Activated naive CD4-positive, alpha-beta T cell (primary cell): ENCODE measurements at regions not wholly inside any gene's neighbourhood (a gene's known extent, or its start where the extent isn't known, plus 50 kb on each side); places are given as distances from the start of the nearest gene placed in this dataset.
"Not testable (repeated sequence)": the region's sequence is repeated elsewhere in the genome, so short reads cannot be mapped to it uniquely, and the experiment has no call there.

ENCODE experiments used
- DNase-seq, 4 experiments: peaks; one replicate each; lab custom pipeline; 2025; lab: John Stamatoyannopoulos, UW

DNA sequence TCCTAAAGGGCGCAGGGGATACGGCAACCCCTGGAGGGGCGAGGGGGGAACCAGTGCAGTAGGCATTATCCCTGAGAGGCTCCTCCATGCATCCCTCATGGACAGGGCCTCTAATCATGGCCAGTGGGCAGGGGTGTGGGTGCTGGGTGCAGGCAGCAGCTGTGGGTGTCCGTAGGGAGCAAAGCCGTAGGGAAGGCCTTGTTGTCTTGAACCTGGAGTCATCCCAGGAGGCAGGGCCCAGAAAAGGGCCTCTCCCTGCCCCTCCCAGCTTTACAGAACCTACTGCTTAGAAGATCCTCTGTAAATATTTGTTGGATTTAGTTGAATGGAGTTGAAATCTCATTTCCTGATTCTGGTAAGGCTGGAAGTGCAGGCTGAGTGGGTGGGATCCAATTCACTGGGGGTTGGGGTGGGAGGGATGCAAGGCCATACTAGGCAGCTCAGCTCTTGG is 207.0 kb upstream of the HAAO start:
- DNase-seq = no peak

DNA sequence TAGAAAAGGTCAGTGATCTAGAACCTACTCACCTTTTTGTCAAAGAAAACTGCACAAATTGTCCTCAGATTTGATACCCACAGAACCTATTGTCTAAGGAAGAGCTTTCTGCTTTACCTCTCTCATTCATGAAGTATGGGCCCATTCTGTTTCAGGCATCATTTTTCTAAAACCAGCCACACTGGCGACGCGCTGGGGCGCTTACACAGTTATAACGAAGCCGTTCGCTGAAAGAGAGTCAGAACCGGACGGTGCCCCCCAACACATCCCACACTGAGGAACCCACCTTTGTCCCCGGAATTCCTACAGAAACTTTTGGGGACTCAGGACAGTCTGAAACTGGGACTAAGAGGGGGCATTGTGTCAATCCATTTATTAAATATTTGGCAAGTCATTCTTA is 206.3 kb upstream of the HAAO start:
- no peak for DNase-seq

DNA sequence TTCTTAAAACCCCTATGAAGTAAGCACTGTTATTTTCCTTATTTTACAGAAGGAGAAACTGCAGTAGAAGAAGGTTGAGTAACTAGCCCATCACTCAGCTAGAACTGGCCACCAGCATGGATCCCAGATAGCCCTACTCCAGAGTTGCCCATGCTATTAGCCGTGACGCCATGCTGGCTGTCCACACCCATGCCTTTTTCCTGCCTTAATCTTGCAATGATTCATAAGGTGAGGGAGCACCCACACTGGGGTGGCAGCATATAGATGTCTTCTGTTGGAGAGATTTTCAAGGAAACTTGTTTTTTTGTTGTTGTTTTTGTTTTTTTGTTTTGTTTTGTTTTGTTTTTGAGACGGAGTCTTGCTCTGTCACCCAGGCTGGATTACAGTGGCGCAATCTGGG is 204.1 kb upstream of the HAAO start:
- no peak for DNase-seq

GRCh38 chr2:42995752-42996422 is 203.5 kb upstream of the HAAO start:
- DNase-seq = no peak

DNA sequence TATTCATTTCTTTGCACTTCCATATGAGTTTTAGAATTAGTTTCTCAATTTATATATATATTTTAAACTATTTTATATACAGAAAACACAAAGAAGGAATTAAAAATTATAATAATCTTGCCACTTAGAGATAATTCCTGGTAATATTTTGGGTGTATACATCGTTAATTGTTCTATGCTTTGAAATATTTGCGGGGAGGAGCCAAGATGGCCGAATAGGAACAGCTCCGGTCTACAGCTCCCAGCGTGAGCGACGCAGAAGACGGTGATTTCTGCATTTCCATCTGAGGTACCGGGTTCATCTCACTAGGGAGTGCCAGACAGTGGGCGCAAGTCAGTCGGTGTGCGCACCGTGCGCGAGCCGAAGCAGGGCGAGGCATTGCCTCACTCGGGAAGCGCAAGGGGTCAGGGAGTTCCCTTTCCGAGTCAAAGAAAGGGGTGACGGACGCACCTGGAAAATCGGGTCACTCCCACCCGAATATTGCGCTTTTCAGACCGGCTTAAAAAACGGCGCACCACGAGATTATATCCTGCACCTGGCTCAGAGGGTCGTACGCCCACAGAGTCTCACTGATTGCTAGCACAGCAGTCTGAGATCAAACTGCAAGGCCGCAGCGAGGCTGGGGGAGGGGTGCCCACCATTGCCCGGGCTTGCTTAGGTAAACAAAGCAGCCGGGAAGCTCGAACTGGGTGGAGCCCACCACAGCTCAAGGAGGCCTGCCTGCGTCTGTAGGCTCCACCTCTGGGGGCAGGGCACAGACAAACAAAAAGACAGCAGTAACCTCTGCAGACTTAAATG is 197.1 kb upstream of the HAAO start:
- not testable (repeated sequence) for DNase-seq

DNA sequence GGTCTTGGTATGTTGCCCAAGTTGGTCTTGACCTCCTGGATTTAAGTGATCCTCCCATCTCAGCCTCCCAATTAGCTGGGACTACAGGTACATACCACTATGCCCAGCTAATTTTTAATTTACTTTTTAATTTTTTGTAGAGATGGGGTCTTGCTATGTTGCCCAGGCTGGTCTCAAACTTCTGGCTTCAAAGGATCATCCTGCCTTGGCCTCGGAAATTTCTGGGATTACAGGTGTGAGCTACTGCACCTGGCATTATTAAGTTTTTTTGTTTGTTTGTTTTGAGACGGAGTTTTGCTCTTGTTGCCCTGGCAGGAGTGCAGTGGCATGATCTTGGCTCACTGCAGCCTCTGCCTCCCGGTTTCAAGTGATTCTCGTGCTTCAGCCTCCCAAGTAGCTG is 195.7 kb upstream of the HAAO start:
- not testable (repeated sequence) for DNase-seq

GRCh38 chr2:42987112-42987922 is 194.9 kb upstream of the HAAO start:
- DNase-seq = no peak

GRCh38 chr2:42984617-42985016 is 192.2 kb upstream of the HAAO start:
- DNase-seq = no peak

DNA sequence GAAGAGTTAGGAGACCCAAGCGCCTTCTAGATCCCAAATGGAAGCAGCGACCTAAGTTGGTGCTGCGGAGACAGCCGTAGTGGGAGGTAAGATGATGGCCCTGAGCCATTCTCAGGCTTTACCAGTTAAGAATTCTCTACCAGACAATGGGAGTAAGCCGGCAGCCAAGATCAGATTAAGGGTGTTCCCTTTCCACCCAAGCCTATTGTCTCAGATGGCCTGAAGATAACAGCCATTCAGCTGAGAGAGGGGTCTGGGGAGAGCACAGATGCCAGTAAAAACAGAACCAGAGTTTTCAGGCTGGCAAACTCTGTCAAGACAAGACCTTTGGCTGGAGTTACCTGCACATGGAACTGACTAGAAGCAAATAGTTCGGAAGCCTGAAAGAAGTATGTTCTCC is 191.7 kb upstream of the HAAO start:
- no peak for DNase-seq

DNA sequence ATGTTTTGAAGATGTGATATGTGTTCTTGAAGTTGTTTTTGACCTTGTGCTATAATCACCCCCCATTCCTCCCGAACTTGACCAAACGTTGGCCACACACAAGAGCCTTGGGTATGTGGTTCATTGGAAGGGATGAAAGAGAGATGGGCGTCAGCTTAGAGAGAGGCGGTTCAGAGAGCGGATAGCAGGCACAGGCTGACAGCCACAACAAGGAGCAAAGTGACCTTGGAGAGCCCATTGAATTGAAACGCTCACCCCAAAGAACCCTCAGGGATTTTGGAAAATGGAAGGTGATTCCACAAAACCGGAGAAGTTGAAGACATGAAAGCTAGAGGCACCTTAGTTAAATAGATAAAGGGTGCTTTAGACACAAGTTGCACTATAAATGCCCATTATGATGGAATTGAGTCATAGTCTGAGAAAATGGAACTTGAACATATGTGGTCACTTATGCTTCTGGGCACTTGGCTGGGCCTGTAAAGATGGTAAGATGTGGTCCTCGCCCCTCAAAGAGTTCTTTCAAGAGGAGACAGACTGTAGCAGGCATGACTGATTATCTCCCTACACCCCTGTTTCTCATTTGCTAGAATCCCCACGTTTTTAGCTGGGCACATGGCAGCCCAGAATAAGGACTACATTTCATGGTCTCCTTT is 188.5 kb upstream of the HAAO start:
- DNase-seq = no peak

DNA sequence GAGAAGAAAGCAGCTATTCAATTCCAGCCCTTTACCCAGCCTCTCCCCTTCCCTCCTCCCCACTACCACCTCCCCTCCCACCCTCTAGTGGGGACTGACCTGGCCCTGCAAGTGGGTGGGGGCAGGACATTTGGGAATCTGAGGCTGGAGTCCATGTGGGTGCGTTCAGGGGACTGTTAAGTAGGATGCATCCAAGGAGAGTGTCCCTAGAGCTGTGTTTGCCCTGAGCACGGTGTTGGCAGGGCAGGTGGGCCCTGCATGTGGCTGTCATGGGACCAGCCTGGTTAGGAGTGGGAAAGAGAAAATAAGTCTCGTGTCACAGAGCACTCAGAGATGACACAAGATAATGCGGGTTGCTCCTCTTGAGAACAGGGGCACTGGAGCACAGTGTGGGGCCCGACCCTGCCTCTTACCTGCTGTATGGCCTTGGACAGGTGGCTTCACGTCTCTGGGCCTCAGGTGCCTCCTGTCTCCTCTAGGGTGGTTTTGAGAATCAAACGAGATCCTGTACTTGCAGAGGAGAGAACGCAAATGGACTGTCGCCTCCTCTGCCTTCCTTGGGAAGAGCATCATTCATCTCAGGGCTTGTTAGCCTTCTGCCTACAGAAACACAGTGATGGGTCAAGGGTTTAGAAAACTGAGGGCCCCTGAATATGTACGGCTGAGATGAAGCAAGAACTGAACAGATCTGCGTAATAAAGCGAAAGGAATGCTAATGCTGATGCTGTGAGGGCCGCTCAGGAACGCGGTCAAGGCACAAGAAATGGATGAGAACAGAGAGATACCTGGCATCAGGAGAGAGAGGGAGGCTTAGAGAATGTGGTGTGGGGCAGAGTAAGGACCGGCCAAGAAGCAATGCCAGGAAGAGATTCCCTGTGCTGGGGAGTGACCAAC is 187.7 kb upstream of the HAAO start:
- DNase-seq = no peak

DNA sequence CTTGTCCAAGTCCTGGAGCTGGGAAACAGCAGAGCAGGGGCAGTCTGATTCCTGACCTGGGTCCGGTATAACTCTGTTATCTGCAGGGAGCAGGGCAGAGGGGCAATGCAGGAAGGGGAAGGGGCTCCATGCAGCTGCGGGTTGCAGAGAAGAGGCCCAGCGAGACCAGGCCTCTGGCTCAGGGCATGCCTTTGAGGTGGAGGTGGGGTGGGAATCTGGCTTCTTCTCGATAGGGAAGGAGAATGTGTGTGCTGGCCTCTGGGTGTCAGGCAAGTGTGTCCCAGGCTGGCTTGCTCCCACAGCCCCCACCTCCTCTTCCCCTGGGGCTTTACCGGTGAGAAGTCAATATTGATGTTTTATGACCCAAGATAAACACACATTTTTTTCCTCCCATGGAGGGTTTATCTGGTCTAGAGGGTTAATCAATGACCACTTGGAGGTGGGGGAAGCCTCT is 187.1 kb upstream of the HAAO start:
- DNase-seq = no peak

- no peak for DNase-seq
These were observed 186.6 kb upstream of the HAAO start for GRCh38 chr2:42978887-42979415.

- no peak for DNase-seq
These were observed 185.9 kb upstream of the HAAO start for GRCh38 chr2:42978175-42978886.

DNA sequence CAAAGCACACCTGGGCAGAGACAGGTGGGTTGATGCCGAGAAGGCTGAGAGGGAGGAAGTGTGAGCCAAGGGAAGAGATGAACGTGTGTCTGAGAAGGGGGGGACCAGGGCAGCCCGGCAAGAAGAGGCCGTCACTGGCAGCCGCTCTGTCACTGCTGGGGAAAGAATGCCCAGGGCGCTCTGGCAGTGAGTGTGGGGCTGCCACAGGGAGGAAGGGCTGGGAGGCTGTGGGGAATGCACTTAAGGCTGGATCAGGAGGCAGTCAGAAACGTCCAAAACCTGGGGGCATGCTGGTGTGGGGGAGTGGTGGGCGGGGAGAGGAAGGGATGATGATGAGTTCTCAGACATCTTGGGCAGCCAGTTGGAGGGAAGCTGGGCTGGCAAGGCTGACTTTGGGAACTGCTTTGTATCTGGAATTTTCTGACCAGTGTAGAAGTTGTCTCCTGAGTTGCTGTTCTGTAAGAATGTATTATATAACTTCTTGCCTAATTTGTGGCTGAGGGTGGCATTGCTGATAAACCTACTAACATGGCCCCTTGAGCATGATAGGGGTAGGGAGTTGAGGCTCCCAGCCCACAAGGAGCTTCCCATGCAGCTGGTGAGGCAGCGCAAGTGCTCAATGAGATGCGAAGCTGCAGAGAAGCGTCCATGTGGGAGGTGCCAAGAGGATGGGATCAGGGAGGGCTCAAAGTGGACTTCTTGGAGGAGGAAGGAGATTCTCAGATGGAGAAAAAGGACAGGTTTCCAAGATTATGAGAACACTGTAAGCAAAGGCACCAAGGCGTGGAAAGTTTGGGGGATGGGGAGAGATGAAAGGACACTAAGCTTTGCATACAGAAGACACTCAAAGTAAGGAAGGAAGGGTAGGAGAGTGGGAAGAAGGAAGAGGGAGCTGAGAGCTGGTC is 185.1 kb upstream of the HAAO start:
- peak in 1 of 4 experiments; percentile 10 for DNase-seq

DNA sequence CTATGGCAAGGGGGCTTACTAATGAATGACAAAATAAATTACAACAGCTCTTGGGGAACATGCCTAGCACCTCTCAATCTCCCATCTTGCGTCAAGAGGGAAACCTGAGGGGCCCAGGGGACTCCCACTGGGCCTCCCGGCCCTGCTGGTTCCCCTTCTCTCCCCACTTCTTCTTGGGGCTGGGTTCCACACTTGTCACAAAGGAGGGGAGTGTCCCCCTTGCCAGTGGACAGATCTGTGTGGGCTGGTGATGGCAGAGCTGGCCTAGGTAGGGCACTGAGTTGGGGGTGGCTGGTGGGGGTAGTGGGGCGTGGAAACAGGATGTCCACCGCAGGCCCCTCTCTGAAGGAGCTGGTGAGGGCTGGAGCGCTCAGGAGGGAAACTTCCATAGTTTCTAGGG is 184.0 kb upstream of the HAAO start:
- no peak for DNase-seq

DNA sequence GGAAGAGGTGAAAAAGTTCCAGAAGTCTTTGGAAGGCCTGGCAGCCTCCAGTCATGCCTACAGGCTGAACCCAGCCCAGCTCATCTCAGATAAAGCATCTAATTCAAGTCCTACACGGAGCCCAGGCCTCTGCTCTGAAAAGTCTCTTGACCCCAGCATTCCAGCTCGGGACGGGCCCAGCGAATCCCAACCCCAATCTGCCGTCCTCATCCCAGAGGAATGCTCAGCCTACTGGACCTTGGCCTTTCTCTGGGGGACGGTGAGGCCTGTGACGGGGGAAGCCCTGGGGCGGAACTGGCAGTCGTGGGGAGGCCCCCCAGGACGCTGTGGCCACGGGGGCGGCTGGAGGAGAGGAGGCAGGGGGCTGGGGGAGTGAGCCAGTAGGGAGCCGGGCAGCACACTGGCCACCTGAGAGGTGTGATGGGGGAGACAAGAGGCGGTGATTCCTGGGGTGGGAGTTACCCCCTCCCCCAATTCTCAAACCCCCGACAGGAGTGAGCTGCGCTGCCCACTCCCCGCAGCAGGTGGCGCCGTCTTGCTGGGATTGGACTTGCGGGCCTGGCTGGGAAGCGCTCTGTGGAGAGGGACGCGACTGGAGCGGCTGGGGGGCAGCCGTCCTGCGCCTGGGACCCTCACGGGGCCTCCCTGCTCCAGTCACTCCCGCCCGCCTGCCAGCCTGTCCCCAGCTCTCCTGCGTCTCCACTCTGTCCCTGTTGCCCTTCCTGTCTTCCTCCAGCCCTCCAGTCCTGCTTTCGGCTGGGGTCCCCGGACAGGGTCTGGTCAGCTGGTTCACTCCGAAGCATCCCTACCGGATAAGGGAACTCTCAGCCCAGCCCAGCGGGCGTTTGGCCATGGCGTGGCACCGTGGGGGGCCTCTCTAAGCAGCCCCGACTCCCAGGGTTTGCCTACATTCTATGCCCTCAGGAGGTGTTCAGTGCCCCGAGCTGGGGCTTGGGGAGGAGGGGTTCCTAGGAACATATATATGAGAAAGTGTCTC is 182.6 kb upstream of the HAAO start:
- DNase-seq = peak; percentile 5 to 57 (median 28)
